Stimulated activated CD4-positive, alpha-beta T cell treated with anti-CD3 and anti-CD28 coated beads, Interleukin-15, amount 100 ng/mL, for 1 hour (primary cell): ENCODE measurements at regions not wholly inside any gene's neighbourhood (a gene's known extent, or its start where the extent isn't known, plus 50 kb on each side); places are given as distances from the start of the nearest gene placed in this dataset.

Experiments
- DNase-seq, 2 donors: peaks; one replicate each; pipeline ENCODE4 v3.0.0-alpha.2; 2020; ENCODE audit warnings: low read depth in 1 of 2, low spot score in 1 of 2

GRCh38 chr4:3852309-3852708 is 86.1 kb downstream of the ADRA2C start:
- no peak for DNase-seq

GRCh38 chr4:3852711-3853110 is 86.5 kb downstream of the ADRA2C start:
- DNase-seq: no peak

GRCh38 chr4:3853388-3854035 is 87.3 kb downstream of the ADRA2C start:
- DNase-seq: no peak

DNA sequence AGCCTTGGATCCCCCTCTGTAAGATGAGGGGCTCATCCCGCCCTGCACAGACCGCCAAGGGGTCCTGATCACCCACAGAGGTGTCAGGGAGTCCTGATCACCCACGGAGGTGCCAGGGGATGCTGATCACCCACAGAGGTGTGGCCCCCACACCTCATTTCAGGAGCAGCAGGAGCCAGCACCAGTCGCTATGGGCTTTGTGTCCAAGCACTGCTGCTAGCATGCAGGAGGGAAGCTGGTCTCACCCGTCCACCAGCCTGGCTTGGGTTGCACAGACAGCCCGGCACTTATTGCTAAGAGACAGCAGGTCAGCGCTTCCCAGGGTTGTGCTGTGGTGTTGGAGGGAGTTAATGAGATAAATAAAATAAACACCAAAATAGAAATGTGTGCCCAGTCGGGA is 88.5 kb downstream of the ADRA2C start:
- DNase-seq: no peak

GRCh38 chr4:3855646-3856045 is 89.5 kb downstream of the ADRA2C start:
- DNase-seq: no peak

DNA sequence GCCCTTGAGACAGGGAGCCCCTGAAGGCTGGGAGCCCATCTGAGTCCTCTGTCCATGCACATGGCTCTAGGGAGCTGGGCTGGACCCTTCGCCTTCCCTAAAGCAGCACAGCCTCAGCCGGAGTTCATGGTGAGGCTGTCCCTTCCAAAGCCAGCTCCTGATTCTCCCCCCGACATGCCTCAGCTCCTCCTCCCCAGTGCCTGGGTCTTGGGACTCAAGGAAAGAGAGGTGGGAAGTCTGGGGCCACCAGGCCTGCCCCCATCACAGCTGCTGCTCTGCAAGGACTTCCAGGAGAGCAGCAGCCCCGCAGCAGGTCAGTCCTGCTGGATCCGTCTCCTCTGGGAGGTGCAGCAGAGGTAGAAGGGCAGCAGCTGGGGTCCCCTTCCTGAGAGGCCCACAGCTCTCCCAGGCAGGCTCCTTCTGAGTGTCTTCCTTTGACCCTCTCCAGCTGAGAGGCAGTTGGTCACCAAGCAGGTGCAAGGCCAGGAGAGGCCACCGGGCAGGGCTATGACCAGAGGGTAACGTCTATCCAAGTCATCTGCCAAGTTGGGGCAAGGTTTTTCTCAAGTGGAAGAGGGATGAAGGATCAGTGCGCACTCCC is 90.5 kb downstream of the ADRA2C start:
- DNase-seq: no peak

GRCh38 chr4:3857269-3857926 is 91.2 kb downstream of the ADRA2C start:
- no peak for DNase-seq

DNA sequence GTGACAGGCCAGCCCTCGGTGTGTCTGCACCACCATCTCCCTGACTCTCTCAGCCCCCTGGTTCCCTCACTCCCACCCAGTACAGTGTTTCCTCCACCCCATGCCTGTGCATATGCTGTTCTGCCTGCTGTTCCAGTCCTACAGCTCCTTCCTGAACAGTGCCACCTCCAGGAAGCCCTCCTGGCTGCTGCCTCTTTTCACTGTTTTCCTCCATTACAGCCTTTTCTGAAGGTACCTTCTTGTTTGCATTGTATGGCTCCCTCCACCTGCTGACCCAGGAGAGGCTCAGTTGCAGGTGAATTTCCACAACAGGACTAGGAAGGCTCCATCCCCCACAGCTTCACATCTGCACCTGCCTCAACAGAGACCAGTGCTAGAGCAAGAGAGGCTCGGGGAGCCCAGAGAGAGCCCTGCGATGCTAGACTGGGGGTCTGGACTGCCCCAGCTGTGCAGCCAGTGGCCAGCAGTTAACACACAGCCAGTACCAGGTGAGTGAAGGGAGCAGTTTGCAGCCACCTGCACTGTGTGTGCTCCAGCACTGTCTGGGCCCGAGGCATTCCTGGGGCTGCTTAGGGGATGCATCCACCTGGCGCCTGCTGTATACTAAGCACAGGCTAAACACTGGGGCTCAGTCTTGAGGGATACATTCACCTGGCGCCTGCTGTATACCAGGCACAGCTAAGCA is 92.0 kb downstream of the ADRA2C start:
- no peak for DNase-seq

- no peak for DNase-seq
Observed at GRCh38 chr4:3858765-3859388, 92.7 kb downstream of the ADRA2C start.

DNA sequence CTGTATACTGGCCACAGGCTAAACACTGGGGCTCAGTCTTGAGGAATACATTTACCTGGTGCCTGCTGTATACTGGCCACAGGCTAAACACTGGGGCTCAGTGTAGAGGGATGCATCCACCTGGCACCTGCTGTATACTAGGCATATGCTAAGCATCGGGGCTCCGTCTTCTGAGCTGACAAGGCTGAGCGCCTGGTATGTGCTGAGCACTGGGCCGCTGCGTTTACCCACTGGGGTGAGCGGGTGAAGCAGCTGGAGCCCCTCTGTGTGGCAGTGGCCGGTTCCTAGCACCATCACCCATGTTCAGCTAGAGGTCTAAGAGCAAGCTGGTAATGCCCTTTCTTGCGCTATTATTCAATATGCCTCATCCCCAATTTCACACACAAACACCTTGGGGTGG is 93.4 kb downstream of the ADRA2C start:
- DNase-seq: no peak

DNA sequence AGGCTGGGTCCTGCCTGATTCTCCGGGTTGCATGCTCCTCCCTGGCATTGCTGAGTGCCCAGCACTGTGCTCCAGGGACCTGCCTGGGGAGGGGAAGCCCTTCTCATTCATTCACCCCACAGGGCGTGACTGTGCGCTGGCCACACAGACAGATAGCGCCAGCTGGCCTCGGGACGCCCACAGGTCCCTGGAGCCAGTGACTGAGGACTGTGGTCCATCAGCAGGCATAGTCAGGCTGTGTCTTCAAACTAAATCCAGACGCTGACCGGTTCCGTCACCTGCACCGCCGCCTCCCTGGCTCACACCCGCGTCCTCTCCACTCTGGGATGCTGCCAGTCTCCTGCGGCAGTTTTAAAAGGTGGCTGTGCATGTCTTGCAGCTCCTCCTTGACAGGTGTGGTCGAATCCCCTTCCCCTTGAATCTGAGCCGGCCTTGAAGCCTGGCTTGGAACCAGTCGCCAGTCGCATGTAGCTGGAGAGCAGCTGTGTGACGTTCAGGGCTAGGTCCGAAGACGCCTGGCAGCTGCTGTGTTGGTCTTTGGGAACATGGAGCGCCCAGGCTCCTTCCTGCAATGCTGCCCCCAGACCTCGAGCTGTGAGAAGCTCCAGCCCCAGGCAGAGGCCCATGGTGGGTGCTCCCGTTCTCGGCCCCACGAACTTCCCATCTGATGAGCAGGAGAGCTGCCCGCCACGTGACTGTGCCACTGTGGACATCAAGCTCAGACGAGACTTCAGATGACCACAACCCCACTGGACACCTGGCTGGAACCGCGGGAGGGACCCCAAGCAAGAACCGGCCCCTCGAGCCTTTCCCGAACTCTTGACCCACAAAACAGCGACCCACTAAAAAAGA is 94.1 kb downstream of the ADRA2C start:
- DNase-seq: no peak

DNA sequence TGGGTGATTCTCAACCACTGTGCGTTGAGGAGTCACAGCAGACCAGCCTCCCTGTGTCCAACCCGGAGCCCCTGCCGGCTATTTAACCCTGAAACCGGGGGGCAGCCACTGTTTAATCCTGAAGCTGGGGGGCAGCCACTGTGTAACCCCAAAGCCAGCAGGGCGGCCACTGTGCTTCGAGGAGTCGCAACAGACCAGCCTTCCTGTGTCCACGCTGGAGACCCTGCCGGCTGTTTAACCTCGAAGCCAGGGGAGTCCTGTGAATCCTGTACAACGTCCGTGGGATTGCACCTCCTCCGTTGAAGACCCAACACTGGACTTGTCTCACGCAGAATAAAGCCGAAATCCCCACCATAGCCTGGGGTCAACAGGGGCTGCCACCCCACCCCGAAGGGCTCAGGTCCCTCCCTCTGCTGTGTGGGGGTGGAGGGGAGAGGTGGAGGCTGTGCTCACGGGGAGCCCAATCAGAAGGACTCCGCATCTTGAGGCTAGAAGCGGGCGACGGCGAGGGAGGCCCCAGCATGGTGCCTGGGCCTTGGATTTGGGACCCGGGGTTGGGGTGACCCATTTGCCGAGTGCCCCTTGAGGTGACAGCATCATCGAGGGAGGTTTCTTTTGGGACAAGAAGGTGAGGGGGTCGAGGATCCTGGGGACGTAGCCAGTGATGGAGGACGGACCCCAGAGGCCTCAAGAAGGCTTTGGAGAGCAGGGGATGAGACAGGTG is 94.9 kb downstream of the ADRA2C start:
- DNase-seq: no peak

GRCh38 chr4:3861720-3862639 is 95.8 kb downstream of the ADRA2C start:
- no peak for DNase-seq

GRCh38 chr4:3862640-3863420 is 96.6 kb downstream of the ADRA2C start:
- no peak for DNase-seq

GRCh38 chr4:3863841-3864741 is 97.9 kb downstream of the ADRA2C start:
- no peak for DNase-seq

DNA sequence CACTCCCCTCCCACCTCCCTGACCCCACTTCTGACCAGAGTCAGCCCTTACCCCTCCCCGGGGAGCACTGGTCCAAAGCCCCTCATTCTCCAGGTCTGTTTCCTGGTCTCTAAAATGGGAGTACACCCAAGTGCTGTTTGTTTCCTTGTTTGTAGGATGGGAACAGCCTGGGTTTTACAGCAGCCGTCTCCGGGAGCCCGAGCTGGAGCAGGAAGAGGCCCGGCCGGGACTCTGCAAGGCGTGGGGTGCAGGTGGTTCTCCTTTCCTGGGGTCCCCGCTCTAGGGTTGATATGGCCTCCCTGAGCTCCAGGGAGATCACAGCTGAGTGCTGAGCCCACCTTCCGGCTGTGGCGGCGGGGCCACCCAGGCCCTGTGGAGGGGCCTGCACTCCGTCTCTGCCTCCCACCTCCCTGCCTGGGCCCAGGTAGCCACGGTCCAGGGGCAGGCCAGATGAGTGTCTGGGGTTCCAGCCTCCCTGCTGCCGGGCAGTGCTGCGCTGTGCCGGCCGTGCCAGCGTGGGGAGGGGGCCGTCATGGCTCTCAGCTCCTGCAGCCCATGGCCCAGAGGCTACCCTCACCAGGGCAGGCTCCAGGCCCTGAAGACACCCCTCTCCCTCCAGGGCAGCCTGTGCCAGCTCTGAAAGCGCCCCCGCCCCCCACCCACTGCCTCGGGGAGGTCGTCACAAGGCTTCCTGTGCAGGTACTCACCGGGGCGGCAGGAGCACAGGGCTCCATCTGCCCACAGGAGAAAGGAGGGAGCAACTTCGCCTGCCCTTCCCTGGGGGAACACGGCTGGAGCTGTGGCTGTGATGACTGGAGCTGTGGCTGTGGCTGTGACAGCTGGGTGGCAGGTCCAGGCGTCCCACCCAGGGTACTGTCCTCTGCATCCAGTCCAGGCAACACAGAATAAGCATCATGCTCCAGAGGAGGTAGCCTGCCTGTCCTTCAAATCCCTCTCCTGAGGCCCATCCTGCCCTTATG is 98.8 kb downstream of the ADRA2C start:
- no peak for DNase-seq
